GM12873 (cell line): ENCODE measurements at regions not wholly inside any gene's neighbourhood (a gene's known extent, or its start where the extent isn't known, plus 50 kb on each side); places are given as distances from the start of the nearest gene placed in this dataset.

Experiments
- TF ChIP-seq, protein P1 (sequence below): IDR thresholded peaks from 2 replicates; pipeline ENCODE4 v1.5.1; 2012; ENCODE audit warnings: low read depth, mild to moderate bottlenecking, moderate library complexity, low read length, control low read depth; ENCODE audit not compliant: insufficient read depth; ENCODE audit errors: missing control alignments

DNA sequence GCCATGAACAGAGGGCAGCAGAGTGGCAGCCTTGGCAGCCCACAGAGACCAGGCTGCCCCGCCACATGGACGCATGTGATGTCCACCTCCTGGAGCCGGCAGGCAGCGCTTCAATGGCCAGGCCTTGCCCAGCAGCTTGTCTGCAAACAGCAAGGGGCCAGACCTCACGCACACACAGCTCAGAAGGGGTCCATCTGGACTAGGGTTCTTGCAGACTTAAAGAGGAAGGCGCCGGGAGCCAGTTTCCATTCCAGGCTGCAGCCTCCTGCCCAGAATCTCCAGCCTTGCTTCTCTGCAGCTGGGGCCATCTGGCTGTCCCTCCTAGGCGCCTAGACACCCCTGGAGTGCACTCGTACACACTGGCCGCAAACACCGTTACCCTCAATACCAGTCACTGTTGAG is 91.9 kb upstream of the TMEM45B start:
- TF ChIP-seq, protein P1, sequence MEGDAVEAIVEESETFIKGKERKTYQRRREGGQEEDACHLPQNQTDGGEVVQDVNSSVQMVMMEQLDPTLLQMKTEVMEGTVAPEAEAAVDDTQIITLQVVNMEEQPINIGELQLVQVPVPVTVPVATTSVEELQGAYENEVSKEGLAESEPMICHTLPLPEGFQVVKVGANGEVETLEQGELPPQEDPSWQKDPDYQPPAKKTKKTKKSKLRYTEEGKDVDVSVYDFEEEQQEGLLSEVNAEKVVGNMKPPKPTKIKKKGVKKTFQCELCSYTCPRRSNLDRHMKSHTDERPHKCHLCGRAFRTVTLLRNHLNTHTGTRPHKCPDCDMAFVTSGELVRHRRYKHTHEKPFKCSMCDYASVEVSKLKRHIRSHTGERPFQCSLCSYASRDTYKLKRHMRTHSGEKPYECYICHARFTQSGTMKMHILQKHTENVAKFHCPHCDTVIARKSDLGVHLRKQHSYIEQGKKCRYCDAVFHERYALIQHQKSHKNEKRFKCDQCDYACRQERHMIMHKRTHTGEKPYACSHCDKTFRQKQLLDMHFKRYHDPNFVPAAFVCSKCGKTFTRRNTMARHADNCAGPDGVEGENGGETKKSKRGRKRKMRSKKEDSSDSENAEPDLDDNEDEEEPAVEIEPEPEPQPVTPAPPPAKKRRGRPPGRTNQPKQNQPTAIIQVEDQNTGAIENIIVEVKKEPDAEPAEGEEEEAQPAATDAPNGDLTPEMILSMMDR = no peak

DNA sequence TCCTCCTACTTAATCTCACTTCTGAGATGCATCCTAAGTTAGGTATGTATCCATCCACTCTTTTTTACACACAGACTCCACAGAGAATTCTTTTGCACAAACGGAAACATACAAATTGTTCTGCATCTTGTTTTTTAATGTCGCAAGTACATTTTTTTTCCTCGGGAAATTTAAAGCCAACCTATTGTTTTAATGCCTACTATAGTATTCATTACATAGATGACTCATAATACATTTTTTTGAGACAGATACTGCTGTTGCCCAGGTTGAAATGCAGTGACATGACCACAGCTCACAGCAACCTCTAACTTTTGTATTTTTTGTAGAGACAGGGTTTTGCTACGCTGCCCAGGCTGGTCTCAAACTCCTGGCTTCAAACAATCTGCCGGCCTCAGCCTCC is 90.8 kb upstream of the TMEM45B start:
- TF ChIP-seq, protein P1 = no peak

DNA sequence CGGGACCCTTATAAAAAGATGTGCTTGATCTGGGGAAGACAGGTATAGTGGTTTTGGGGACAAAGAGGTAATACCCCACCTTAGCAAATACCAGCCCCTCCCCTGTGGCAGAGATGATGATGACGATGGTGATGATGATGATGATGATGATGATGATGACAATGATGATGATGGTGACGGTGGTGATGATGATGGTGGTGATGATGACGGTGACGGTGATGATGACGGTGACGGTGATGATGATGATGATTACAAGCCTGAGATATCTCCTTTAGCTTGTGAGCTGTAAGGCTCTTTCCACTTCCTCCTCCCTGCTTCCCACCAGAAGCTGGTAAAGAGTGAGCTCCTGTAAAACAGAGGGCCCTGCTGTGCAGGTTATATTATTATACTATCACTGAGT is 89.5 kb upstream of the TMEM45B start:
- TF ChIP-seq, protein P1 = no peak

DNA sequence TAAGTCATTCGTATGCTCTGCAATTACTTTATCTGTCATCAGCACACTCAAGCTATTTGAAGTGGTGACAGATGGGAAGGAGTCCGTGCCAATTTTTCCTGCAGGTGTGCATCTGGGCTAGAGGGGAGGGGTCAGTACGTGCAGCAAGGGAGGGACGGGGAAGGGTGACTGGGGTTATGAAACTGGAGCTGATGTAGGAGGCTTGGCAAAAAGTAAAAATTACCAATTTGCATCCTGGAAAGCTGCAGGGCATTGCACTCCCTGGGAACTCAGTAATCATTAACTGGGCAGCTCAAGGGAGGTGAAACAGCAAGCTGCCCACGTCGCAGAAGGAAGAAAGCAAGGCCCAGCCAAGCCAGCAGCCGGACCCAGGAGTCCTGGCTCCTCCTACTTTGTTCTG is 87.1 kb upstream of the TMEM45B start:
- TF ChIP-seq, protein P1 = no peak

DNA sequence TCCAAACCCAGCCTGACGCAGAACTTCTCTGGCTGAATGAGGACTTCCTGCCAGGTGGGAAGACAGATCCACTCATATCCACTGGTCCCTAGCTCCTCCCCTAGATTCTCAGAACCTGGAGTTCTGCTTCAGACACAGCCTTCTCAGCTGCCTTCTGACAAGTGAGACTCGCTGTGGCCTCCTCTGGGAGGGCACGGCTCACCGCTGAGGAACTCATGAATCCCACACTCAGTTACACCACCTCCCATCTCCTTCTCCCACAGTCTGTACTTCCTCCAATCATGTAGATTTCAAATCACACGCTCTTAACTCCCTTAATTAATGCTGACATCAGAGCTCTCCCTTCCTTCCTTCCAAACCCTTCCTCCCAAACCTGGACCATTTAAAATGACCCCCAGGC is 86.4 kb upstream of the TMEM45B start:
- TF ChIP-seq, protein P1 = no peak

DNA sequence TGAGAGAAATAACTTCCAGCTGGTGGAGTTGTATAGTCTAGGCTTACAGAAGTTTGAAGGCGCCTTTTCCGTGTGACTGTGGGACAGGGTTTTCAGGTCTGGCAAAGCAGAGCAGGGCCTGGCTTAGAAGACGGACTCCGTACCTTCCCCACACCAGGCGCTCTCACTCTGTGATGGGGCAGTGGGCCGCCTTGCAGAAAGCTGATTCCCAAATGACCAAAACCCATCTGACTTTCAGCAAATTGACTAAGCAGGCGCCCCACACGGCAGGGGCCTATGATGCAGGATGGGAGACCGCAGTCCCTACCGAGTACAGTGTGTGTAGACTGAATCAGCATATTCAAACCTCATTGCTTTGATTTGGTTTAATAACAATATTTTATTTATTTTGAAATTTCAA is 85.8 kb upstream of the TMEM45B start:
- TF ChIP-seq, protein P1 = no peak

DNA sequence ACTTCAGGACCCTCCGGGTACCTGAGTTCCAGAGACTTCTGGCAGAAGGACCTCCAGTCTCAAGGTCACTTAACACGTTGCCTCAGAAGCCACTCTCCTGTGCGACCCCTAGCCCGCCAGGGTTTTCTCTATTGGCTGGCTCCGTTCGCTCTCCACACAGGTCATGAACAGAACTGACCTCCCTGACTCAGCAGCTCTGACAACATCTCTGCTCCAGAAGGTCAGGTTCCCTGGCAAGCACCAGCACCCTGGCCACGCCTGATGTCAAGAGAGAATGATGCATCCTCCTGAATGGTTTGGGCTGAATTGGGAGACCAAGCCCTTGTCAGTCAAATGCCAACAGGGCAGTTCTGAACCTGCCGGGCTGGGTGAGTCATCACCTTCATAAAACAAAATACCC is 84.3 kb upstream of the TMEM45B start:
- TF ChIP-seq, protein P1 = no peak
